Suppressor macrophage treated with lipopolysaccharide for 1 hour (primary cell): ENCODE measurements at regions not wholly inside any gene's neighbourhood (a gene's known extent, or its start where the extent isn't known, plus 50 kb on each side); places are given as distances from the start of the nearest gene placed in this dataset.
A peak's percentile ranks its signal among the peaks of the same experiment; 100 is the strongest.

Experiments used
- DNase-seq, 3 donors: peaks; one replicate each; pipeline ENCODE4 v3.0.0-alpha.2; 2020 to 2022

DNA sequence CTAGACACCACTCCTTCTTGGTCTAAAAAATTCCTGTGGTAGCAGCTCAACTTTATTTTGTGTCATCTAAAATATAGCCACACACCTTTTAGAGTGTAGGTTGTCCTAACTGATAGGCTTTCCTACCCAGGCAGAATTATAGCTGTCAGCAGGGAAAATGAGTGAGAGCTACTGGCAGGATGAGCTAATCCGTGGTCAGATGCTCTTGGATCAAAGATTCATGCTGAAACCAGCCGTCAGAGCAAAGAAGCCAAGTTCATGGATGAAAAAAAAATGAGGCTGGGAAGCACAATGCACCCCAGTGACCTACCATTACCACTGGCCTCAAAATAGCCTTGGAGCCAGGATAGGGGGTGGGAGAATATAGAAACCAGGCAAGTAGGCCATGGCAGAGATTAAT lies 113.1 kb upstream of the BLID start:
- no peak for DNase-seq

DNA sequence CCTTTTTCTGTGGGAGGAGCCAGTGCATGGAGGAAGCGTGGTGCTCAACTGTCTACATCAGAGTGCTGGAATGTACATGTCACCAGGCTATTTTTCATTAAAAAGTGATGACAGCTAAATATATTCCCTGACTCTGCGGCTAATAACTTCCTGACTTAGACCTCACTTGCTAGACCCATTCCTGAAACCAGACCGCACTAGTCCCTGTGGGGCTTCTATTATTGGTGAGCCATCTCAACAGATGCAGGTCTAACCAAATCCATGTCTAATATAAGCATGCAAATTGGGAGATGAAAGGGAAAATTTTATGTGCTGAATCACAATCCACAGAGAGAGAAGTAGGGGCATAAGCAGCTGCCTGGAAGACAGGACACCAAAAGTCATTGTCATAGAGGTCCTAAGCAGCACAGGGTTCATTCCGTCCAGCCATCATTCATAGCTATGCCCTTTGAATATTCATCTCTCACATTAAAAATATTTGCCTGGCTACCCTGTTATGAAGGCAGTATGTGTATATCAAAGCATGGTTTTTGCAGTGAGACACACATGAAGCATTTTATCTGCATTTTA lies 110.9 kb upstream of the BLID start:
- peak in 2 of 3 donors; percentile 26 to 31 for DNase-seq

DNA sequence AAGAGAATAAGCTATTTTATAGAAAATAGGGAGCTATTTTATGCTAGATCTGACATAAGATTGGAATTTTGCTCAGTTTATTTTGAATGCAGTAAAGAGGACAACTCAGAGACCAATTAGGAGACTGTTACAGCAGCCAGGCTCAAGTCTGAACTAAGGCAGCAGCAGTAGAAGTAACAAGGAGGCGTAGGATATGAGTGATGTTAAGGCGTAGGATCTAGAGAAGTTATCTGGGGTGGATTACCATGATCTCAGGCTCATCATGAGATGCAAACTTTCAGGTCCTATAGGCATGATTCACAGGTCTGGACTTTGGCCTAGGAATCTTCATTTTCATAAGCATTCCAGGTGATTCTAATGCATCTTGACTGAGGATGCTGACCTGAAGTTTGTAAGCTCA lies 108.9 kb upstream of the BLID start:
- no peak for DNase-seq

DNA sequence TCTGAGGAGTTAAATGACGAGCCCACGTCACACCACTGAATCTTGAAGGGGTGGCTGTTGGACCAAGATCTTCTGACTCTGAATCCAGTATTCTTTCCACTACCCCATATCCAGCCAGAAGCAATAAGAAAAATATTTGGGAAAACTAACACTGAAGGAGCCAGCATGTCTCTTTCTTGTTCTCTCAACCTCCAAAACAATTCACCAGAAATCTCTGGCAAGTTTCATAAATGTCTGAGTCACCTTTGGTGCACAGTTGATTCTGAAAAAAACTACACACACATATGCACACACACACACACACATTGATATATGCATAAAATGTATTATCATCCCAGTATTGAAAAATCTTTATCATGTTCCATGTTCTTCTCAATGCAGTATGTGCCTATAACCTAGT lies 104.3 kb upstream of the BLID start:
- no peak for DNase-seq

DNA sequence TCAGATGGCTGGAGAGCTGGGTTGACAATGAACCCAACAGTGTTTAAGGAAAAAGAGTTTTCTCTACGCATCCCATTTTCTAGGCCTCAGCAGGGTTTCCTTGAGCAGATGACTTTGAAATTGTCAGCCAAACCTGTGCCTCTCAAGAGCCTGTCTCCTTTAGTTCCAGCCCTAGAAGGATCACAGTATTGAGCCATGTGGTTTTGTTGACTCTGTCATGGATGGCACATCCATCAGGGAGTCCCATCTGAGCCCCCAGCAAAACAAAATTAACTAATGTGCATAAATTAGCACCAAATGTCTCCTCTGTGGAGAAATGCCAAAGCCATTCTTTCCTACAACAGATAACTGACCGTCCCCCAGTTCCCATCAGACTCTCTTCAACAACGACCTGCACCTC lies 103.8 kb upstream of the BLID start:
- no peak for DNase-seq

DNA sequence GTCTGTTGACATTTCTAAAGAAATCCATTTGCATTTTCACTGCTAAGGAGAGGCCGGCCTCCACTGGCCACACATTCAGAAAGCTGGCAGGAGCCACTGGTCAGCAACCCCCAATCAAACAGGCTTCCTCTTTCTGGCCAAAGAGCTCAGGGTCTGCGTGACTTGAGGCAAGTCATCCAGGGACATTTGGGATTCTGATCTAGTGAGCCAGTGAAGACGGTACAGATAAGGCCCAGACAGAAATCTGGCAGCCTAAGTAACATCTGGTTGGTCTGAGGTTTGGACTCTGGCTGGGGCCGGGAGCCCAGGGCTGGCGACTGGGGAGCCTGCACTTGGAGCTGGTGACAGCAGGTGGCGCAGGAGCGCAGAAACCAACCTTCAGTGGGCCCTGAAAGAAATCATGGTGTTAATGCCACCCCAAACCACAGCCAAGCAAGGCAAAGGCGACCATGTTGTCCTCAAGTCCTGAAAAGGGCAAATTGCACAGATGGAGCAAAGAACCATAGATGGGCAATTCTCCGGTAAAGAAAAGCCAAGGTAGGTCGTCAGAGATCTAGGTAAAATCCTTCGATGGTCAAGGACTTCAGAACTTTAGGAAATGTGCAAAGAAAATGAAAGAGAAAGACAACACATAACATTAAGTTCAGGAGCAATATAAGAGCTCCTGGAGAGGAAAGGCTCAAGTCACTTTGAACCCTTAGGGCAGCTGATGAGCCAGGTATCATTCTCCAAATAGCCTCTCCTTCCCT lies 99.4 kb upstream of the BLID start:
- DNase-seq = peak; percentile 58 to 79 (median 74)

DNA sequence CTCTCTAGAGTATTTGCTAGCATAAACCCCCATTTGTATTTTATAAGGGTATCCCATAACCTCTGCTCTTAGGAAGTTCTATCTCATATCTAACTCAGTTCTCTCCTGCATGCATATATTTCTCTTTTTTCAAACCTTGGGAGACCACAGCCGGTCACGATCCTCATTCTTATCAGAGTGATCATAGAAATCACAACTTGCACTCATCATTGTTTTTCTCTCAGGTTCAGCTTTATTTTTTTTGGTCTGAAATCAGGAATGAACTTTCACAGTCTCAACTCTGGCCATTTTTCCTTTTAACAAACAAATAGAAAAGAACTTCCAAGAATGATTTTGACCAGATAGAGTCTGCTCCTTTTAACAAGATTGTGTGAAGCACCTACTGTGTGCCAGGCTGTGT lies 98.6 kb upstream of the BLID start:
- no peak for DNase-seq

DNA sequence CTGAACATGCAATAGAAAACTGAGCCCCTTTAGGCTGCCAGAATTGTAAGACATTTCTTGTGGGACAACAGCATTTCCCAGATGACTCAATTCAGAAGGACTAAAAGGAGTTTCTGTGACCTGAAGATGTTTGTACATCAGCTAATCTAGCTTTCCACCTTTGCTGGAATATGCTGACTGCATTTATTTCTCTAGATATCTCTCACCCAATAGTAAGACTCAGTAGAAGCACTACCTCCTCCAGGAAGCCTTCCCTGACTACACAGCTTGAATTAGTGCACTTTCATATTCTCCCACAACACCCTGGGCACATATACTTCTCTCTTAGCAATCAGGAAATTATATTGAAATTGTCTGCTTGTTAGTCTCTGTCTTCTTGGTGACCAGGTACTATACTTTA lies 98.1 kb upstream of the BLID start:
- no peak for DNase-seq

DNA sequence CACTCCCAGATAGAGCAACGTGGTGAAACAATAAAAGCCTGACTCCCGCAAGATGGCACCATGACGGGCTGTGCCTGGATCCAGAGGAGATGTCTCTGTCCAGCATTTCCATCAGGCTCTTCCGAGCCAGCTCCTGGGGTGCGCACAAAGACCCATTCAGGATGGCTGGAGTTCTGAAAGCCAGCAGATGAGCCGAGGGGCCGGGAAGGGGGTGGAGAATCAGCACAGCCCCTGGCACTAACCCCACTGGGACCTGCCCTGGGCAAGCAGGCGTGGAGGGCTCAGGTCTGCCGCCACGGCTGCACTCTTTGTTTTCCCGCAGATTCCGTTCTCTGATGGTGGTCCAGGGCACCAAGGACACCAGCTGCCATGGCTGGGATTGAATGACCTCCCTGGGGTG lies 97.2 kb upstream of the BLID start:
- no peak for DNase-seq

DNA sequence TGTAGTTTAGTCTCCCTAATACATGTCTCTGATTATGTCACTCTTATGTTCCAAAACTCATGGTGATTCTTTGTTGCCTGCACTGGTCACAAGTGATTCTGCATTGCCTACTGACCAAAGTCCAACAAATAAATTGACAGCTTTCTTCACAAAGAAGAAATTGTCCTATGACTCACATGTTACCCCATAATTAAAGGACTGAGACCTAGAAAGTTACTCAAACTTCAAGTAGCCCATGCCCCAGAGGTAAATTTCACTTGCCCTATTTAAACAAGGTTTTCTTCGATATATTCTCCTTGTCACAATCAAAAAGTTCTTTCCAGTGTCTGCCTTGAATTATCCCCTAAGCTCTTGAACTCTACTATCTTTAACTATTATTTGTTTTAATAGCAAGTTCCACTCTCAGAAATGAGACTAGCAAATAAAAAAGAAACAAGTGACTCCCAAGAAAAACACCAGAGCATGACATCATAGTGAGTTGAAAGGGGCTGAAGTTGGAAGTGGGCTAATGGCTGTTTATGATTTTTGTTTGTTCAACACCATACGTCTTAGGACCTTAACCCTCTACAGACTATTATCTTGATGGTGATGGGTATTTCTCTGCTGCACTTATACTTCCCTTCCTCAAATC lies 94.5 kb upstream of the BLID start:
- peak in 1 of 3 donors; percentile 20 for DNase-seq

DNA sequence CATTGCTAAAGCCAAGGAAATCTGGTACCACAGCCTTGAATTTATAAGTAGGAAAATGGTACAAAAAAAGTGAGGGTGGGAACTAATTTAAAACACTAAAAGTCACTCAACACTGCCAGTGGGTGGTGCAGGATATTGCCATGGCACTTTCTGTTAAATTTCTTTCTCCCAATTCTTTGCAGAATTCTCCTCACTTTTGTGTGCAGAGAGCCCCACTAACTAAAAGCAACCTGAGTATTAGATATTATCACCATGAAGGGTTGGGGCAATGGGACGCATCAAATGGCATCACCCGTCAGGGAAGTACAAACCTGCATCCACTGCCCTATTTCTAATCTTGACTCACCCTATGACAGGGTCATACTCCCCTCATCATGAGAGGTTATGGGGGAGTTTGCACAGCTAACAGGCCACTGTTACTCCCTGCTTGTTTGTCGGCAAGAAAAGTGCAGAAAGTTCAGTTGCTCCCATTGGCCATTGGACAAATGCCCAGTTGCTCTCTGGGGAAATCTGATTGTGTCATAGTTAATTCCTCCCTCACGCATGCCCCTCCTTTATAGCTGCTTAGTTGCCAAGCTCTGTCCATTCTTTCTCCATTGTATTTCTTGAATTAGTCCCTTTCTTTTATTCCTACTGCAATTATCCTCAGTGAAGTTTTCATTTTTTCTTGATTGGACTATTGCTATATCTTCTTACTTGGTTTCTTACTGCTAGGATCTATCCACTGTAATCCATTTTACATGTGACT lies 93.8 kb upstream of the BLID start:
- DNase-seq = peak; percentile 11 to 34 (median 15)

DNA sequence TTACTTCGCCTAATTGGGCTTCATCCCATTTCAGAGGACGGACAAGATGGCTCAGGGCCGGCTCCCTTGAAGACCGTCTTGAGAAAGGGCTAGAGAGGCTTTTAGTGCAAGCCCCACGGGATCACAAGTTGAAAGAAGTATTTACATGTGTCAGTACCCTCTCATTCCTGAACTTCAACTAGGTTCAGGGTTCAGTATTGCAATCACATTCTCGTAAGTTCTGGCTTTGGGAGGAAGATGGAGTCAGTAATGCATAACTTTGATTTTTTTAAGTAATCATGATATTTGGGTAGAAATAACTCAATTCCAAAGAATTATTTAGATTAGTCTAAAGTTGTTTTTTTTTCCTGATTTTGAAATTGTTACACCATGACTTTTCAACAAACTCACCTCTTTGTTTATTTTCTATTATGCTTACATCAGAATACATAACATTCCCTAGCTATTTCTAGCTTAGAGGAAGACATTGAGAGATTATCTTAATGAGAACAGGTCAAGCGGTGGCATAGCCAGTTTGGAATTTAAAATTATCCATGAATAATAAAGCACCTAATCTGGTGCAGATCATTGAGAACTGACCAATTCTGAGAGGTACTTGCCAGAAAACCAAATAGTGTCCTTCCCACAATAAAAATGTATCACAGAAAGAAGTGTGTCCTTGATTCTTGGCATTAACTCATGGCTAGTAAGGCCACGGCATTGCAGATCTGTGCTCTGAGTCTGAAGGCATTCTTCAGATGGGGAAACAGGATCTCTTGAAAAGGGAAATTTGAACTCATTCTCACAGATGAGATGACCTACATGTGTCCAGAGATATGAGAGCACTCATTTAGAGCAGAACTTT lies 92.1 kb upstream of the BLID start:
- no peak for DNase-seq

DNA sequence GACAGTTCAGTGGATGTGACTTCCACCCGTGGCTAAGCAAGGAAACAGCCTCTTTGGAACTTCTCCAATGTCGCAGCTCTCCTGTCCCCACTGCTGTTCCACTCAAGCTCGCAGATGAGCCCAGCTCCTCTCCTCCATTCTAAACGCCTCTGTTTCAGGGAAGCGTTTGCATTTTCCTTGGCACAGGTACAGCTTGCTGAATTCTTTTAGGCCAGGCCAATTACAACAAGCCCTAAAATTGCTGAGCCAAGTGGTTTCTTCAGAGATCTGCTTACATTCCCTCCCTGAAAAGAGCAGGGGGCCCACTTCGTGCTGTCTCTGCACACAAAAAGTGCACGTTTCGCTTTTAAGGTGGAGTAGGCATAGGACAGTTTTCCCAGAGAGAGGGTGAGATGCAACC lies 91.5 kb upstream of the BLID start:
- DNase-seq = no peak

DNA sequence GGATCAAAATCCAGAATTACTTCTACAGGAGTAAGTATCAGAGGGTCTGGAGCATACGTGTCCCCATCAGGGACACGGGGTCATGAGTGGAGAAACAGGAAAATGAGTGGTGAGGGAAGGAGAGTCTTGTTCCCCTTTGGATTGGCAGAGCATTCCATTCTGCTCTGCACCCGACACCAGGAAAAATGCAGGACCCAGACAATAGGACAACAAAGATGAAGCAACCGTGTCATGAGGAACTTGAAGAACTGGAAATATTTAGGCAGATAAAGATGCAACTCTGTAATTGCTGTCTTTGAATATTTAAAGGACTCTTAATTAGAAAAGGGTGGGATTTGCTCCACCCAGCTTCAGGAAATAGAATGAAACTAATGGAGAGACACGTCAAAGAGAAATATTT lies 89.0 kb upstream of the BLID start:
- no peak for DNase-seq

DNA sequence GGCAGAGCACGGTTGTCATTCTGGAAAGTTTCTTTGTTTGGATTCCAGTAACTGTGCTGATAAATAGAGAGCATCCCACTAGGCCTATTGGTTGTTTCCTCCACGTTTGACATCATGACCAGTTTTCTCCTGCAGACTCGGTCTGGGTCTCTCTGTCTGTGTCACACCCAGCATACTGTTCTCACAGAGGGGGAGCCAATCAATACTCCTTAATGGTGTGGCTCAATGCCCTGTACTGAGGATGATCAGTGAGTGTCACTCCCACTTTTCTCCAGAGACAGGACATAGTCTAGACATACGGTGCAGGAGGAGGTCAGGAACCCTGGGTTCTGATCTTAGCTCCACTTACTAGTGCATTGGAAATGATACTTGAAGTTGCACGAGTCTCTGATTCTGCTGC lies 88.2 kb upstream of the BLID start:
- DNase-seq = no peak

DNA sequence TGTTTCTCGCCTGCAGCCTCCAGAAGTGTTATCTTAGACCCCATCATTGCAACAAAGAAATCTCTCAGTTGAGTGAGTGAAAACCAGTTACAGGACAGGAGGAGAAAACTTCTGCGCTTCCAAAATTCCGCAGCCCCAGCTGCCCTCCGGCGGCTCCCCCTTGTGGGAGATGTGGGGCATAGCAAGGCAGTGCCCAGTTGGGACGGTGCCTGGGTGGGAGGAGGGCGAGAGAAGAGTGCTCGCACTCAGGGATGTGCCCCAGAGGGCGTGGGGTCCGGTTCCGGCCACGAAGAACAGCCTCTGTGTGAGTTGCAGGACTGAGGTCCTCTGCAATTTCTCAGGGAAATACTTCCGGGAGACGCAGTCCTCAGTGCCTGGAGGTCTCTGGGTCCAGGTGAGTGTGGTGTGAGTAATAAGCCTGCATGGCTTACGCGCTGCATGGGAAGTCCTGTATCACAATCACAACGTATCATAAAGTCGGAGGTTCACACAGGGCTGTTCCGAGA lies 87.0 kb upstream of the BLID start:
- DNase-seq = peak; percentile 67 to 82 (median 81)

DNA sequence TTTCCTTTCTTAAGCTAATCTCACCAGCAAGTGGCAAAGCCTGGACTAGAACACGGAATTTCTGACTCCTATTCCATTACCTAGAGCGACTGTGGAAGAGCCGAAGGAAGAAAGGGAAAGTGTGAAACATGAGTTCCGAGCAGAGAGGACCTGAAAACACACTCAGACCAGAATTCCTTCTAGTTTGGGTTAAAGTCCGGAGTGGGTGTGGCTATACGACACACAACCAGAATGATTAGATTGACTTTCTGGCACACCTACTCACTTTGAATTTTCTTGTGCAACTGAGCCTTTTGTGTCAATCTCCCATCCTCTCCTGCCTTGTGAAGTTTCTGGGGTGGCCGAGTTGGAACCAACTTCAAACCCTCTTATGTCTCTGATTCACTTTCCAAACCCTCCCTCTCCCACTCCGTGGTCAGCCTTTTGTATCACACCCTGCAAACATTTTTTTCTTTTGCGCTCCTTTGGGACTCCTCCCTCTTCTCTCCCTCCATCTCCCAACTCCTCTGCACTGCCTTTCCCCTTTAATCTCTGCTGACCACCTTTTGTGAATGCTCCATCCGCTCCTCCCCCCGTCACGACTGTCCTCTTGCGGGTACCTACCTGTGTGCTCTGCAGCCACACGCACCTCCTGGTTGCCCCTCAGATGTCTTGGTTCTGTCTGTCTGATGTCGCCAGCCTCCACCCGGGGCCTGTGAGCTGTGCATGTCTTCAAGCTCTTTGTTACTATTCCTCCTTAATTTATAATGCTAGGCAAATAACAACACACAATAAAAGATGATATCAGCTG lies 86.3 kb upstream of the BLID start:
- DNase-seq = no peak

DNA sequence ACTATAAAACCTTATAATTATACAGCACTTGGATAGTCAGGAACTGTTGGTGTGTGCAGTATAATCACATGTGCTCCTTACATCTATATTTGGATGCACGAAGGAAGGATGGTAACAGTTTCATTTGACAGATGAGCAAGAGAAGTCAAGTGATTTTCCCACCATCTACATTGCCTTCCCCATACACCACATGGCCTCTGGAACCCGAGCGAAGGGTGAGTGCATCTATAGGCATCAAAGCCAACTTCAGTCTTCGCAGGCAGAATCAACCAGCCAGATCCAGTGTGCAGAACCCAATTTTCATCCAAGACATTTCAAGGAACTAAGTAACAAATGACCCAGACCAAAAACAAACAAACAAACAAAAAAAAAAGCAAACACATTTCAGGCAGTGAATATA lies 85.1 kb upstream of the BLID start:
- no peak for DNase-seq

DNA sequence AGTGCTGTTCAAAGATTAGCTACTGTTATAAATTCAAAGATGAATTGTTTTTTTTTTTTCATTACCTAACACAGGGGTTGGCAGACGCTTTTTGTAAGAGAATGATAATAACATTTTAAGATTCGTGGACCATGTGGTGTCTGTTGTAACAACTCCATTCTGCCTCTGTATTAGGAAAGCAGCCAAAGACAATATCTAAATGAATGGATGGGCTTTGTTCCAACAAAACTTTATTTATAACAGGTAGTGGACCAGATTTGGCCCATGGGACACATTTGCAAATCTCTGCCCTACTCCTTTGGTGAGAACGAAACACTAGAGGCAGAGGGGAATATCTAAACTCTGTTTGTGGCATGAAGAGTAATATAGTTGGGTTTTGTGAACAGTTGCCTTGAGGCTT lies 83.6 kb upstream of the BLID start:
- DNase-seq = no peak

DNA sequence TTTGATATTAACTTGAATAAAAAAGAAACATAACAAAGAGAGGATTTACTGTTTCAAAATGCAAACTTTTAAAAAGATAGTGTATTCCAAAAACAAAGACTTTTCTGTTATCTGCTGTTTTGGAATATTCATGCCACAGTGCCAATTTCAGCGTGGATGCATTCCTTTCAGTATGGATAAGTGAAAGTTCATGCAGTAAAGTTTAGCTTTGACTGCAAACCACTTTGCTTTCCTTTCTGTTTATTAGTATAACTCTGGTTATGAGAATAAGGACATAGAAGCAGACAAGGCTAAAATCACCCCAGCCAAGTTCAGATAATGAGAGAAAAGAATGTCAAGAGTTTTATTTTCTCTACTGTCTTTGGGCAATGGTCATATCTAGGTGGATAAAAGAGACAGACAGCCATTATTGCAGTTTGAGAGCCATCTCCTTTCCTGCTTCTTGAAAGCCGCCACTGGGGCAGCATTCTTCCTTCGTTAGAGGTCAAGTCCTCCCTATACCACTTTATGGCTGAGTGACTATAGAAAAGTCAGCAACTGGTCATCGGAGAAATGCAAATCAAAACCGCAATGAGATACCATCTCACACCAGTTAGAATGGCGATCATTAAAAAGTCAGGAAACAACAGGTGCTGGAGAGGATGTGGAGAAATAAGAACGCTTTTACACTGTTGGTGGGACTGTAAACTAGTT lies 82.4 kb upstream of the BLID start:
- no peak for DNase-seq
